Nephron progenitor cell (in vitro differentiated cells): ENCODE measurements at regions not wholly inside any gene's neighbourhood (a gene's known extent, or its start where the extent isn't known, plus 50 kb on each side); places are given as distances from the start of the nearest gene placed in this dataset.

ENCODE experiments used
- DNase-seq: peaks from one replicate; pipeline ENCODE4 v3.0.0; 2021
- H3K27ac Mint-ChIP-seq: 2 replicates; pipeline ENCODE4 v1.8.0; 2021; ENCODE audit warnings: mild to moderate bottlenecking, moderate library complexity, mixed read lengths
- H3K27me3 Mint-ChIP-seq: 2 replicates; pipeline ENCODE4 v1.8.0; 2021; ENCODE audit warnings: mild to moderate bottlenecking, low read depth, mixed read lengths; ENCODE audit not compliant: poor library complexity
- H3K36me3 Mint-ChIP-seq: 2 replicates; pipeline ENCODE4 v1.8.0; 2021; ENCODE audit warnings: low read depth, mixed read lengths
- H3K4me1 Mint-ChIP-seq: 2 replicates; pipeline ENCODE4 v1.8.0; 2021; ENCODE audit warnings: mixed read lengths
- H3K4me3 Mint-ChIP-seq: 2 replicates; pipeline ENCODE4 v1.8.0; 2021; ENCODE audit warnings: mild to moderate bottlenecking, moderate library complexity, mixed read lengths
- H3K9me3 Mint-ChIP-seq: 2 replicates; pipeline ENCODE4 v1.8.0; 2021; ENCODE audit warnings: mild to moderate bottlenecking, moderate library complexity, mixed read lengths
- TF ChIP-seq, protein P1 (sequence below): fragments of 200-600 bp; sonication (generic); IDR thresholded peaks from 2 replicates; pipeline ENCODE4 v1.5.0; 2021; ENCODE audit warnings: antibody characterized with exemption

DNA sequence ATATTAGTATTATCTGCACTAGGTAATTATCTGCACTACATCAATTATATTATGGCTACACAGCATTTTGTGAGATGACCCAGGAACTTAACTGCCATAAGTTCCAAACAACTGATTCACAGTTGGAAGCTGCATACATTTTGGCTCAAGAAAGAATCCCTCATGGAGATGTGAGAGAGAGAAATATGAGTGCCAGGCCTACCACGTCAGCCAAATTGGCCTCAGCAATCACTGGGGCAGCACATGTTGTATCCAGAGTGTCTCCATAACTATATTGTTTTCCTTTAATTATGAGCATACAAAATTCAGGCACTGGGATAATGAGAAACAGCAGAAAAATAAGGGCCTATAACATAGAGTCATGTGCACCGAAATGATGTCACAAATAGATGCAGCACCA is 174.2 kb upstream of the DMD start:
- Mint-ChIP-seq H3K4me1 (no peaks in the 10 kb centered on the region), H3K4me3 (no peak overlapping the region), H3K27me3 (no peaks in the 10 kb centered on the region), H3K9me3 (no peaks in the 10 kb centered on the region), H3K27ac (no peak overlapping the region), H3K36me3 (no peaks in the 10 kb centered on the region)
- TF ChIP-seq, protein P1, sequence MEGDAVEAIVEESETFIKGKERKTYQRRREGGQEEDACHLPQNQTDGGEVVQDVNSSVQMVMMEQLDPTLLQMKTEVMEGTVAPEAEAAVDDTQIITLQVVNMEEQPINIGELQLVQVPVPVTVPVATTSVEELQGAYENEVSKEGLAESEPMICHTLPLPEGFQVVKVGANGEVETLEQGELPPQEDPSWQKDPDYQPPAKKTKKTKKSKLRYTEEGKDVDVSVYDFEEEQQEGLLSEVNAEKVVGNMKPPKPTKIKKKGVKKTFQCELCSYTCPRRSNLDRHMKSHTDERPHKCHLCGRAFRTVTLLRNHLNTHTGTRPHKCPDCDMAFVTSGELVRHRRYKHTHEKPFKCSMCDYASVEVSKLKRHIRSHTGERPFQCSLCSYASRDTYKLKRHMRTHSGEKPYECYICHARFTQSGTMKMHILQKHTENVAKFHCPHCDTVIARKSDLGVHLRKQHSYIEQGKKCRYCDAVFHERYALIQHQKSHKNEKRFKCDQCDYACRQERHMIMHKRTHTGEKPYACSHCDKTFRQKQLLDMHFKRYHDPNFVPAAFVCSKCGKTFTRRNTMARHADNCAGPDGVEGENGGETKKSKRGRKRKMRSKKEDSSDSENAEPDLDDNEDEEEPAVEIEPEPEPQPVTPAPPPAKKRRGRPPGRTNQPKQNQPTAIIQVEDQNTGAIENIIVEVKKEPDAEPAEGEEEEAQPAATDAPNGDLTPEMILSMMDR, result no peak
- DNase-seq, result no peak

DNA sequence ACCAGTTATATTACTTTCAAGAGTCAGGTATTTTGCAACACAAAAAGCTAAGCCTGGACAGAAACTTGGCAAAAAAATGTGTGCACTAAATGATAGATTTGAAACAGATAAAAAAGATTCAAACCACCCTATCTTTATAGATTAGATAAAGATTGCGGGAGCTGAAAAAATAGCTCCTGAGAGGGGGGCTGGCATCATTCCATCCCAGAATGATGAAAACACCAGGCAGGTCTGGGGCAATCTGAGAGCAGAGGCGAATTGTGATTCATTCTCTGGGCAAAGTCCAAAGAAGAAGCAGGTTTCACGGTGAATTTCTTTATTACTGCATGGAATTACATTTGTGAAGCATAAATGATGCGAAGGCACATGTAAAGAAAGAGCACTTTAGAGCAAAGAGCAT is 168.5 kb upstream of the DMD start:
- no peaks in the 10 kb centered on the region for H3K36me3 Mint-ChIP-seq

DNA sequence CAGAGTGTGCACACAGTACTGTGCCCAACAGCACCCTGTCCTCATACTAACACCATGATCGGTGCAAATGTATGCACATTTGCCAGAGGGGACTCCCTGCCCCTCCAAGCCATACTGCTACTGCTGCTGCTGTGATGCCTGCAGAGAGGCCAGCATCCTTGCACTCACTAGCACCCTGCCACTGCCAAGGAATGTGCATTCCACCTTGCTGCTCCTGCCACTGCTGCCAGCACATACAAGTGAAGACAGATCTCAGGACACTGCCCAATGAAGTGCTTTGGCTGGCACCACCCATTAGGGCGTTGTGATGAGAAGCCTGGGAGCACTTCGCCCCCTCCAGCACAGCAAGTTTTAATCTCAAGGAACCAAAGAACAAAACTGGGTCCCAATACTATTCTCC is 146.3 kb upstream of the DMD start:
- Mint-ChIP-seq H3K27ac (no peak overlapping the region), H3K4me3 (no peak overlapping the region), H3K36me3 (no peaks in the 10 kb centered on the region), H3K9me3 (peaks cover 12% of the 10 kb centered on the region), H3K27me3 (no peaks in the 10 kb centered on the region), H3K4me1 (no peaks in the 10 kb centered on the region)
- TF ChIP-seq, protein P1, result no peak
- DNase-seq, result no peak

More for the DNA sequence above, 168.5 kb upstream of the DMD start:
- TF ChIP-seq, protein P1, result no peak
- Mint-ChIP-seq H3K27me3 (no peaks in the 10 kb centered on the region), H3K4me1 (no peaks in the 10 kb centered on the region), H3K27ac (no peak overlapping the region), H3K9me3 (no peaks in the 10 kb centered on the region), H3K4me3 (no peak overlapping the region)
- no peak for DNase-seq

DNA sequence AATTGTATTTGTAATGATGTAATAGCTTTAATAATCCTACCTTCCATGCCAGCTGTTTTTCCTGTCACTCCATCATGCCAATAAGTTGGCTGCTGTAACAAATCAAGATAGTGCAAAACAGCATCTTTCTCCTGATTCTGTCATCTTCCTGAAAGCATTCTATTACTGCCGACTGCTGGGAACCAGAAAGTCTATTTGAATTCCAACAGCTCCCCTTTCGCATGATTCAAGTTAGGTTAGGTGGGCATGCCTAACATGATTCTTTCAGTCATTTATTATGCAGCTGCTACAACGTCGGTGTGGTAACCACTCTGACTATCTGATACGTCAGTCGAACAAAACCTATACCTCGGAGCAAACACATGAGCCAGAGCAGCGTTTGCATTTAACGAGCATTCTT is 127.9 kb upstream of the DMD start:
- Mint-ChIP-seq H3K36me3 (no peaks in the 10 kb centered on the region), H3K9me3 (no peaks in the 10 kb centered on the region), H3K4me3 (no peak overlapping the region), H3K27ac (no peak overlapping the region), H3K4me1 (peaks cover 6% of the 10 kb centered on the region), H3K27me3 (peaks cover 3% of the 10 kb centered on the region)
- no peak for DNase-seq
- TF ChIP-seq, protein P1, result no peak

DNA sequence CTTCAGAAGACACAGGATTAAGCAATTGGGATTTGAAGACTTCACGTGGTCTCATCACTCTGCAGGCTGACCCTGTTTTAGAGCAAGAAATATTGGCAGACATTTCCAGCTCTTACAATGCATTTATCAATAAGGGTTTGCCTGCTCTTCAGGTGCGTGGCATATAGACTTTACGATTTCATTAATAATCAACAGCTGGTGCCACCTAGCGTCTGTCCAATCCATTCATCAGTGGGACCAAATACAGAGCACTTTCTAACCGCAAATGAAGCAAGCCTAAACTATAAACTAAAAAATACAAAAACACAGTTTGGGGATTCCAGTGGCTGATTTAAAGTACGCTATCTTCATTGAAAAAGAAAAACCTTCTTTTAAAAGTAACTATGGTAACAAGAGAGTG is 125.4 kb upstream of the DMD start:
- no peak overlapping the region for H3K4me3 Mint-ChIP-seq

DNA sequence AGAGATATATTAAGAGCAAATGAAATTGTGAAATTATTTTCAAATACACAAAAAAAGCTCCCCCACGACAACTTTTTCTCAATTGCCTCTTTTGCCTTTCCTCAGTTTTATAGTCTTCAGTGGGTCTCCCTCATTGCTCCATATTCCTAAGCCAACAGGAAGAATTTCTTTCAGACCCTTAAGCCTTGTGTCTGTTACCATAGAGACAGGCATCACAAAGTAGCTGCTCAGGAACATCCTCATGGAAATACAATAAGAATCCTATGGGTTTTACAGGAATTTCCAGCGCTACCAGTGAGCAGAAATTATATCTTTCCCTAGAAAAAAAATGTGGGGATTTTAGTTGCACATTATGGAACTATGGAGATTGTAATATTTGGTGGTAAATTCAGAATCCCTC is 121.9 kb upstream of the DMD start:
- no peak for DNase-seq
- no peaks in the 10 kb centered on the region for H3K36me3 Mint-ChIP-seq
- TF ChIP-seq, protein P1, result no peak

More for the DNA sequence above, 125.4 kb upstream of the DMD start:
- peaks cover 6% of the 10 kb centered on the region for H3K4me1 Mint-ChIP-seq
- peak; percentile 10 for DNase-seq
- H3K27ac Mint-ChIP-seq, result no peak overlapping the region
- no peaks in the 10 kb centered on the region for H3K9me3 Mint-ChIP-seq
- no peaks in the 10 kb centered on the region for H3K27me3 Mint-ChIP-seq
- H3K36me3 Mint-ChIP-seq, result no peaks in the 10 kb centered on the region
- TF ChIP-seq, protein P1, result peak; percentile 30

More for the DNA sequence above, 121.9 kb upstream of the DMD start:
- no peaks in the 10 kb centered on the region for H3K9me3 Mint-ChIP-seq
- no peak overlapping the region for H3K4me3 Mint-ChIP-seq
- H3K4me1 Mint-ChIP-seq, result no peaks in the 10 kb centered on the region
- no peaks in the 10 kb centered on the region for H3K27me3 Mint-ChIP-seq
- H3K27ac Mint-ChIP-seq, result no peak overlapping the region
